Mesothelial cell of epicardium (in vitro differentiated cells): ENCODE measurements at regions not wholly inside any gene's neighbourhood (a gene's known extent, or its start where the extent isn't known, plus 50 kb on each side); places are given as distances from the start of the nearest gene placed in this dataset.

ENCODE experiments used
- DNase-seq, 2 experiments: peaks; one replicate each; pipeline ENCODE4 v3.0.0; 2021; ENCODE audit warnings: low spot score in 2 of 2; ENCODE audit not compliant: unreplicated experiment in 2 of 2
- H3K27ac Mint-ChIP-seq: 2 replicates; pipeline ENCODE4 v1.8.0; 2021; ENCODE audit warnings: mixed read lengths
- H3K27me3 Mint-ChIP-seq: 2 replicates; pipeline ENCODE4 v1.8.0; 2021; ENCODE audit warnings: low read depth, mixed read lengths
- H3K36me3 Mint-ChIP-seq: 2 replicates; pipeline ENCODE4 v1.8.0; 2021; ENCODE audit warnings: mixed read lengths
- H3K4me1 Mint-ChIP-seq: 2 replicates; pipeline ENCODE4 v1.8.0; 2021; ENCODE audit warnings: mixed read lengths
- H3K4me3 Mint-ChIP-seq: 2 replicates; pipeline ENCODE4 v1.8.0; 2021; ENCODE audit warnings: mild to moderate bottlenecking, moderate library complexity, mixed read lengths
- H3K9me3 Mint-ChIP-seq: 2 replicates; pipeline ENCODE4 v1.8.0; 2021; ENCODE audit warnings: mixed read lengths
- TF ChIP-seq, protein P1 (sequence below): fragments of 200-600 bp; sonication (generic); IDR thresholded peaks from one replicate; pipeline ENCODE4 v1.5.0; 2021; ENCODE audit warnings: antibody characterized with exemption; ENCODE audit not compliant: unreplicated experiment

DNA sequence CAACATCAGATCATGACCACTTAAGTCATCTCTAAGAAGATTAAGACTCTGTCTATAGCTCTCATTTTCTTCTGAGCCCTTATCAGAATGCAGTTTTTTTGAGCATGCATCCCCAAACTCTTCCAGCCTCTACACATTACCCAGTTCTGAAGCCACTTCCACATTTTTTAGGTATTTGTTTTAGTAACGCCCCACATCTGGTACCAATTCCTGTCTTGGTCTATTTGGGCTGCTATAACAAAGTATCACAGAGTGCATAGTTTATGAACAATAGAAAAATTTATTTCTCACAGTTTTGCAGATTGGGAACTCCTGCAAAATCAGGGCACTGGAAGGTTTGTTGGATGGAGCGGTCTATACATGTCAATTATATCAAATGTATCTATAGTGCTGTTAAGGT is 107.7 kb upstream of the KCND2 start:
- TF ChIP-seq, protein P1, sequence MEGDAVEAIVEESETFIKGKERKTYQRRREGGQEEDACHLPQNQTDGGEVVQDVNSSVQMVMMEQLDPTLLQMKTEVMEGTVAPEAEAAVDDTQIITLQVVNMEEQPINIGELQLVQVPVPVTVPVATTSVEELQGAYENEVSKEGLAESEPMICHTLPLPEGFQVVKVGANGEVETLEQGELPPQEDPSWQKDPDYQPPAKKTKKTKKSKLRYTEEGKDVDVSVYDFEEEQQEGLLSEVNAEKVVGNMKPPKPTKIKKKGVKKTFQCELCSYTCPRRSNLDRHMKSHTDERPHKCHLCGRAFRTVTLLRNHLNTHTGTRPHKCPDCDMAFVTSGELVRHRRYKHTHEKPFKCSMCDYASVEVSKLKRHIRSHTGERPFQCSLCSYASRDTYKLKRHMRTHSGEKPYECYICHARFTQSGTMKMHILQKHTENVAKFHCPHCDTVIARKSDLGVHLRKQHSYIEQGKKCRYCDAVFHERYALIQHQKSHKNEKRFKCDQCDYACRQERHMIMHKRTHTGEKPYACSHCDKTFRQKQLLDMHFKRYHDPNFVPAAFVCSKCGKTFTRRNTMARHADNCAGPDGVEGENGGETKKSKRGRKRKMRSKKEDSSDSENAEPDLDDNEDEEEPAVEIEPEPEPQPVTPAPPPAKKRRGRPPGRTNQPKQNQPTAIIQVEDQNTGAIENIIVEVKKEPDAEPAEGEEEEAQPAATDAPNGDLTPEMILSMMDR, result no peak
- peaks cover 3% of the 10 kb centered on the region for H3K9me3 Mint-ChIP-seq
- H3K36me3 Mint-ChIP-seq, result no peaks in the 10 kb centered on the region
- H3K4me3 Mint-ChIP-seq, result no peak overlapping the region
- H3K4me1 Mint-ChIP-seq, result no peaks in the 10 kb centered on the region
- DNase-seq, result no peak
- no peaks in the 10 kb centered on the region for H3K27me3 Mint-ChIP-seq
- H3K27ac Mint-ChIP-seq, result no peak overlapping the region

GRCh38 chr7:120168066-120168465 is 104.9 kb upstream of the KCND2 start:
- no peaks in the 10 kb centered on the region for H3K36me3 Mint-ChIP-seq
- H3K4me3 Mint-ChIP-seq, result no peak overlapping the region
- no peak for DNase-seq
- no peaks in the 10 kb centered on the region for H3K27me3 Mint-ChIP-seq
- TF ChIP-seq, protein P1, result no peak
- H3K9me3 Mint-ChIP-seq, result peaks cover 3% of the 10 kb centered on the region
- peaks cover 14% of the 10 kb centered on the region for H3K4me1 Mint-ChIP-seq
- H3K27ac Mint-ChIP-seq, result no peak overlapping the region

DNA sequence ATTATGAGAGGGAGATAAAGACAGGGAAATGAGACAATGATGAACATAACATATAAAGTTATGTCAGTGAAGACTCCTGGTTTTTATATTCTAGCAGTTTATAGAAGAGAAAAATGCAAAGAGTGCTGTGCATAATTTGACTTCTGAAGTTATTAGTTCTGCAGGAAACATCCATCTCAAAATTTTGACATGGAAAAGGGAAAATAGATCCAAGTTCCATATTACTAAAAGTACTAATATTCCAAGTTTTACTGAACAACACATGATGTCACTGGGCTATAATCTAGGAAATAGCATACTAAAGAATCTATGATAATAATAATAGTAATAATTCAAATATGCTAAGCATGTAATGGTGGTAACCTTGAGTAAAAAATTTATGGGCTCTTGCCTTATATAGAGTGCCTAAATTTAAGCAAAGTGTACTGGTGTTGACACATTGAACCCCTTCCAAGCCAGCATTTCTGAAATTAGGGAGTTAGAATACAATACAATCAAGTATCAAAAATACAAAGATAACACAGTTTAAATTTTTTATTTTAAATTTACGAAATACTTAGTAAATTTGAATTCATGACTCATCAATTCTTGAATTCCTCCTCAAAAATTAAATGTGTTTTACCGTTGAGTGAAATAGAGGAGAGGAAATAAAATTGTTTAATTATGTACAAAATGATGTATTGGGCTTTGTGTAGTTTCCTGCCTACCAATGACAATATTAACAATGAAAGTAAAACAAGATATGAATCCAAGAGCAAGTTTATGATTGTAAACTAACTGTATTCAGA is 102.8 kb upstream of the KCND2 start:
- Mint-ChIP-seq H3K9me3 (peaks cover 3% of the 10 kb centered on the region), H3K4me1 (peaks cover 14% of the 10 kb centered on the region), H3K36me3 (no peaks in the 10 kb centered on the region), H3K4me3 (no peak overlapping the region), H3K27ac (no peak overlapping the region), H3K27me3 (no peaks in the 10 kb centered on the region)
- no peak for DNase-seq
- TF ChIP-seq, protein P1, result no peak

DNA sequence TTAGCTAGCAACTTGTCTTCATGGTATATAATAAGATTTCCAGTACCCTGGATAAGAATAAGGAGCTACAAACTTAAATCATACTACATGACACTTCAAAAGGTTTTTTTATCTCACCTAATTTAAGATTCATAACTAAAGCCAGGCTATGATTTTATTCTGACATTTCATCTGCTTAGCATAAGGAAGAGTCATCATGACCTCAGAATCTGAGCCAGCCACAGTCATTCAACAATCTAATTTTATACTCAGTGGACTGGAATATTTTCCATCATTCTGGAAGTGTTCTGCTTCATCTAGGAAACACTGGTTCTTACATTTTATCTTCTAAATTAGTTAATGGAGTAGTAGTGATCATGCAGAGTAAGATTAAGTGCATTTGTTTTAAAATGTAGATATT is 102.1 kb upstream of the KCND2 start:
- Mint-ChIP-seq H3K36me3 (no peaks in the 10 kb centered on the region), H3K4me1 (peaks cover 14% of the 10 kb centered on the region), H3K9me3 (peaks cover 3% of the 10 kb centered on the region), H3K27ac (peak overlapping the region; percentile 6), H3K27me3 (no peaks in the 10 kb centered on the region), H3K4me3 (no peak overlapping the region)
- no peak for DNase-seq
- TF ChIP-seq, protein P1, result no peak

DNA sequence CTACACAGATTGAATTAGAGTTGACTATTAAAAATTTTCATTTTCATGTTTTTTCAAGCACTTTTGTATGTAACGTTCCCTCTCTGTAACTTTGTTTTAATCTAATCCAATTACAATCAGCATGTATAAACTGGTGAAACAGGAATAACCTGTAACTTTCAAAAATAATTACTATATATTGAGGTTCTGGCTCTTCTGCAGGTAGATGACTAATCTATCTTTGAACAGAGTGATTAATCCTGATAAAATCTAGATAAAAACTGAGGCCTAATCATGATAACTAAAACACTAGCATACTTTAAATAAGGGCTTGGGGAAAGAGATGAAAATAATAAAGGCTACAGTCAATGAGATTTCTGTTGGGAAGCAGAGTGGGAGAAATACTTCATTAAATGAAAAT is 101.6 kb upstream of the KCND2 start:
- no peak for DNase-seq
- Mint-ChIP-seq H3K27ac (peak overlapping the region; percentile 4), H3K27me3 (no peaks in the 10 kb centered on the region), H3K4me3 (no peak overlapping the region), H3K36me3 (no peaks in the 10 kb centered on the region), H3K9me3 (no peaks in the 10 kb centered on the region), H3K4me1 (peaks cover 14% of the 10 kb centered on the region)
- TF ChIP-seq, protein P1, result no peak
